Endodermal cell (in vitro differentiated cells): ENCODE measurements at regions not wholly inside any gene's neighbourhood (a gene's known extent, or its start where the extent isn't known, plus 50 kb on each side); places are given as distances from the start of the nearest gene placed in this dataset.

ENCODE experiments used
- DNase-seq: peaks from one replicate; pipeline ENCODE4 v3.0.0-alpha.2; 2017
- H3K27ac ChIP-seq: 2 replicates; pipeline ENCODE4 v1.5.1; 2013; ENCODE audit warnings: mild to moderate bottlenecking, low read depth, low read length, moderate library complexity
- H3K27me3 ChIP-seq: 2 replicates; pipeline ENCODE4 v1.6.1; 2013; ENCODE audit warnings: mild to moderate bottlenecking, low read length, moderate library complexity; ENCODE audit not compliant: insufficient read depth, control insufficient read depth, poor library complexity, severe bottlenecking
- H3K36me3 ChIP-seq: 2 replicates; pipeline ENCODE4 v1.7.0; 2013; ENCODE audit warnings: mild to moderate bottlenecking, low read length, moderate library complexity; ENCODE audit not compliant: control insufficient read depth, insufficient read depth
- H3K4me1 ChIP-seq: one replicate; pipeline ENCODE4 v1.7.0; 2013; ENCODE audit warnings: low read length; ENCODE audit not compliant: control insufficient read depth, insufficient read depth
- H3K4me3 ChIP-seq: 2 replicates; pipeline ENCODE4 v1.5.1; 2013; ENCODE audit warnings: mild to moderate bottlenecking, low read length, moderate library complexity
- H3K9ac ChIP-seq: 2 replicates; pipeline ENCODE4 v1.6.1; 2013; ENCODE audit warnings: mild to moderate bottlenecking, low read length, moderate library complexity; ENCODE audit not compliant: poor library complexity, severe bottlenecking; ENCODE audit errors: extremely low read depth
- H3K9me3 ChIP-seq: 2 replicates; pipeline ENCODE4 v1.6.1; 2013; ENCODE audit warnings: mild to moderate bottlenecking, low read length, moderate library complexity; ENCODE audit not compliant: control insufficient read depth
- H3K27ac Mint-ChIP-seq: 2 replicates; pipeline ENCODE4 v1.8.0; 2020; ENCODE audit warnings: mixed read lengths
- H3K27me3 Mint-ChIP-seq: 2 replicates; pipeline ENCODE4 v1.8.0; 2021; ENCODE audit warnings: mild to moderate bottlenecking, mixed read lengths; ENCODE audit not compliant: insufficient read depth
- H3K36me3 Mint-ChIP-seq: 2 replicates; pipeline ENCODE4 v1.8.0; 2020; ENCODE audit warnings: low read depth, mixed read lengths
- H3K4me1 Mint-ChIP-seq: 2 replicates; pipeline ENCODE4 v1.8.0; 2020; ENCODE audit warnings: mixed read lengths
- H3K4me3 Mint-ChIP-seq: 2 replicates; pipeline ENCODE4 v1.8.0; 2020; ENCODE audit warnings: mild to moderate bottlenecking, moderate library complexity, mixed read lengths
- H3K9me3 Mint-ChIP-seq: 2 replicates; pipeline ENCODE4 v1.8.0; 2020; ENCODE audit warnings: mild to moderate bottlenecking, mixed read lengths
- WGBS, 2 experiments: methylation state at CpG; one replicate each; pipeline versions ENCODE4 v1.1.5 to v1.1.7; 2013; ENCODE audit warnings: missing lambda C conversion rate in 2 of 2, mixed read lengths in 1 of 2; ENCODE audit not compliant: insufficient coverage in 1 of 2, insufficient read length in 1 of 2; 5-methylcytosine and 5-hydroxymethylcytosine counted together
- TF ChIP-seq, protein P1 (sequence below): fragments of 200-600 bp; sonication (generic); conservative IDR thresholded peaks from 2 replicates; pipeline ENCODE4 v1.5.0; 2021; ENCODE audit warnings: antibody characterized with exemption, mild to moderate bottlenecking

DNA sequence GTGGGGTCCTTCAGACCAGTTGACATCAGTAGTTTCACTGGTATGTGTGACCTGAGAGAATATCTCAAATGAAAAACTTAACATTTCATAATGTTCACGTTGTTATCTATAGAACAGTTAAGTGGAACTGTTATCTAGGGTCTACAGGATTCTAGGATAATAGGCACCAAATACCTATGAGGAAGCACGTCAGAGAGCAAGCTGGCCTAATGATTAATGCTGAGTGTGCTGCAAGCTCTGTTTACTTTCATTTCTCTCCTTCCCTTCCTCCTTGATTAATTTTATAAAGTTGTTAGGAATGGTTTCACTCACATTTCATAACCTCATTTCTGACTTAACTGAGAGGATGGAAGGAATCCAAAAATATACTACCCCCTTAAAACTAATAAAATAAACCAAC, 362.5 kb upstream of the ZNF717 start:
- 90% methylated on average over 2 of the region's 2 CpGs; no CpG with 5 or more reads in 1 of the 2 experiments for WGBS, 2 experiments
- Histone ChIP-seq H3K9ac (no peak overlapping the region), H3K27ac (no peak overlapping the region), H3K4me1 (no peaks in the 10 kb centered on the region), H3K4me3 (no peak overlapping the region), H3K36me3 (no peaks in the 10 kb centered on the region), H3K9me3 (peaks cover 3% of the 10 kb centered on the region), H3K27me3 (no peaks in the 10 kb centered on the region)
- Mint-ChIP-seq H3K27me3 (no peaks in the 10 kb centered on the region), H3K4me1 (no peaks in the 10 kb centered on the region), H3K4me3 (no peak overlapping the region), H3K9me3 (peaks cover 8% of the 10 kb centered on the region), H3K27ac (no peak overlapping the region), H3K36me3 (no peaks in the 10 kb centered on the region)
- DNase-seq = no peak
- TF ChIP-seq, protein P1, sequence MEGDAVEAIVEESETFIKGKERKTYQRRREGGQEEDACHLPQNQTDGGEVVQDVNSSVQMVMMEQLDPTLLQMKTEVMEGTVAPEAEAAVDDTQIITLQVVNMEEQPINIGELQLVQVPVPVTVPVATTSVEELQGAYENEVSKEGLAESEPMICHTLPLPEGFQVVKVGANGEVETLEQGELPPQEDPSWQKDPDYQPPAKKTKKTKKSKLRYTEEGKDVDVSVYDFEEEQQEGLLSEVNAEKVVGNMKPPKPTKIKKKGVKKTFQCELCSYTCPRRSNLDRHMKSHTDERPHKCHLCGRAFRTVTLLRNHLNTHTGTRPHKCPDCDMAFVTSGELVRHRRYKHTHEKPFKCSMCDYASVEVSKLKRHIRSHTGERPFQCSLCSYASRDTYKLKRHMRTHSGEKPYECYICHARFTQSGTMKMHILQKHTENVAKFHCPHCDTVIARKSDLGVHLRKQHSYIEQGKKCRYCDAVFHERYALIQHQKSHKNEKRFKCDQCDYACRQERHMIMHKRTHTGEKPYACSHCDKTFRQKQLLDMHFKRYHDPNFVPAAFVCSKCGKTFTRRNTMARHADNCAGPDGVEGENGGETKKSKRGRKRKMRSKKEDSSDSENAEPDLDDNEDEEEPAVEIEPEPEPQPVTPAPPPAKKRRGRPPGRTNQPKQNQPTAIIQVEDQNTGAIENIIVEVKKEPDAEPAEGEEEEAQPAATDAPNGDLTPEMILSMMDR = no peak

GRCh38 chr3:76152028-76152427, 366.7 kb upstream of the ZNF717 start:
- Histone ChIP-seq H3K27ac (no peak overlapping the region), H3K9ac (no peak overlapping the region), H3K4me3 (no peak overlapping the region), H3K27me3 (no peaks in the 10 kb centered on the region), H3K4me1 (no peaks in the 10 kb centered on the region), H3K36me3 (no peaks in the 10 kb centered on the region), H3K9me3 (no peaks in the 10 kb centered on the region)
- DNase-seq = no peak
- H3K36me3 Mint-ChIP-seq = no peaks in the 10 kb centered on the region
- H3K27me3 Mint-ChIP-seq = no peaks in the 10 kb centered on the region
- peaks cover 8% of the 10 kb centered on the region for H3K9me3 Mint-ChIP-seq
- 95 to 100% methylated on average over 1 of the region's 1 CpG for WGBS, 2 experiments
- H3K4me3 Mint-ChIP-seq = no peak overlapping the region
- no peaks in the 10 kb centered on the region for H3K4me1 Mint-ChIP-seq
- TF ChIP-seq, protein P1 = no peak
- H3K27ac Mint-ChIP-seq = no peak overlapping the region

DNA sequence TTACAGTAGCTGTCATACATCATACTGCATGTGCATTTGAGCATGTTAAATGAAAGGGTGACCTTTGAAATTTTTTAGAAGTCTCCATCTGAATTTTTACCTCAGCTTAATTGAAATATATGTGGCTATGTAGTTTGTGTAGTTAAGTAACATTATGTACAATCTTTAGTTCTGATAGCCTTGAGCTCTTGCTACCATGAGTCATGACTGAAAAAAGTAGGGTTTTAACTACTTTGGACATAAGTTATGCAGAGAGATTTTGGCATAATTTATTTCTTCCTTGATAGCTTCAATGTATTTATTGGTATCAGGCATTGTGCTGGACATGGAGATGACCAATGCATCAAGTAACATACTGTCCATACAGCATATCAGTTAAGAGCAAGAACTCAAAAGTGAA, 376.5 kb upstream of the ZNF717 start:
- H3K36me3 ChIP-seq = no peaks in the 10 kb centered on the region
- Mint-ChIP-seq H3K36me3 (no peaks in the 10 kb centered on the region), H3K9me3 (no peaks in the 10 kb centered on the region), H3K4me3 (no peak overlapping the region), H3K4me1 (no peaks in the 10 kb centered on the region), H3K27me3 (no peaks in the 10 kb centered on the region), H3K27ac (no peak overlapping the region)
- no peak overlapping the region for H3K27ac ChIP-seq
- no peak for DNase-seq
- H3K4me1 ChIP-seq = no peaks in the 10 kb centered on the region
- TF ChIP-seq, protein P1 = no peak
- H3K27me3 ChIP-seq = no peaks in the 10 kb centered on the region
- H3K9ac ChIP-seq = no peak overlapping the region
- no peaks in the 10 kb centered on the region for H3K9me3 ChIP-seq
- H3K4me3 ChIP-seq = no peak overlapping the region
